IMR-90 (cell line): ENCODE measurements at regions not wholly inside any gene's neighbourhood (a gene's known extent, or its start where the extent isn't known, plus 50 kb on each side); places are given as distances from the start of the nearest gene placed in this dataset.
"Not testable (repeated sequence)": the region's sequence is repeated elsewhere in the genome, so short reads cannot be mapped to it uniquely, and the experiment has no call there.

Experiments used
- ATAC-seq: fragments of 200-7000 bp; cut with Tn5 transposase; 2 replicates; pipeline ENCODE4 v1.9.1; 2020; ENCODE audit warnings: low read depth, mild to moderate bottlenecking, moderate library complexity
- BruUV-seq: library from RNA; stranded (reverse); fragments of 400-500 nt; replicated peaks from 2 replicates; lab custom pipeline; 2021; lab: Mats Ljungman, UMichigan
- CTCF ChIA-PET: fragments of 300-600 bp; formaldehyde crosslinking; extraction: SDS; loops from one replicate; lab custom pipeline; 2021; ENCODE audit warnings: antibody characterized with exemption; lab: Yijun Ruan, JAX
- POLR2A ChIA-PET: fragments of 300-600 bp; sonication (Branson Sonifier 250); formaldehyde crosslinking; loops from one replicate; lab custom pipeline; 2022; ENCODE audit warnings: antibody characterized with exemption; ENCODE audit not compliant: unreplicated experiment; lab: Charles Lee
- DNase-seq: peaks from one replicate; pipeline ENCODE4 v3.0.0; 2013
- H2AFZ ChIP-seq: replicated peaks from 2 replicates; pipeline ENCODE3; 2013; ENCODE audit warnings: low read length, mild to moderate bottlenecking; ENCODE audit not compliant: poor library complexity
- H2AK5ac ChIP-seq: 2 replicates; pipeline ENCODE4 v1.6.1; 2013; ENCODE audit warnings: low read depth, low read length, inconsistent platforms
- H2AK9ac ChIP-seq: replicated peaks from 2 replicates; pipeline ENCODE3; 2013; ENCODE audit warnings: mild to moderate bottlenecking, low read depth, low read length, moderate library complexity; ENCODE audit not compliant: poor library complexity
- H2BK120ac ChIP-seq: 2 replicates; pipeline ENCODE4 v1.6.1; 2013; ENCODE audit warnings: low read depth, low read length, inconsistent platforms
- H2BK15ac ChIP-seq: 3 replicates; pipeline ENCODE4 v1.6.1; 2013; ENCODE audit warnings: low read depth, low read length, inconsistent platforms
- H2BK20ac ChIP-seq: 2 replicates; pipeline ENCODE4 v1.6.1; 2013; ENCODE audit warnings: low read depth, mild to moderate bottlenecking, inconsistent platforms, low read length, moderate library complexity
- H2BK5ac ChIP-seq: 2 replicates; pipeline ENCODE4 v1.6.1; 2013; ENCODE audit warnings: mild to moderate bottlenecking, low read depth, low read length, inconsistent platforms; ENCODE audit not compliant: poor library complexity, severe bottlenecking
- H3K14ac ChIP-seq: replicated peaks from 2 replicates; pipeline ENCODE4 v1.6.1; 2013; ENCODE audit warnings: low read depth, low read length, inconsistent platforms
- H3K18ac ChIP-seq: 2 replicates; pipeline ENCODE4 v1.6.1; 2013; ENCODE audit warnings: low read depth, low read length, control low read depth
- H3K23ac ChIP-seq: 2 replicates; pipeline ENCODE4 v1.6.1; 2013; ENCODE audit warnings: low read depth, low read length, inconsistent platforms
- H3K27ac ChIP-seq: 2 replicates; pipeline ENCODE4 v1.5.1; 2013; ENCODE audit warnings: mild to moderate bottlenecking, control low read depth, low read length; ENCODE audit not compliant: insufficient read depth
- H3K27me3 ChIP-seq: 2 replicates; pipeline ENCODE4 v1.6.1; 2013; ENCODE audit warnings: low read length; ENCODE audit not compliant: control insufficient read depth, insufficient read depth
- H3K36me3 ChIP-seq: 2 replicates; pipeline ENCODE4 v1.6.1; 2013; ENCODE audit warnings: low read length, mixed read lengths; ENCODE audit not compliant: control insufficient read depth, insufficient read depth
- H3K4ac ChIP-seq: 2 replicates; pipeline ENCODE4 v1.6.1; 2013; ENCODE audit warnings: low read depth, low read length, inconsistent platforms
- H3K4me1 ChIP-seq: 2 replicates; pipeline ENCODE4 v1.6.1; 2013; ENCODE audit warnings: low read length, mixed read lengths; ENCODE audit not compliant: control insufficient read depth, insufficient read depth
- H3K4me2 ChIP-seq: 2 replicates; pipeline ENCODE4 v1.6.1; 2013; ENCODE audit warnings: low read depth, mild to moderate bottlenecking, control low read depth, low read length, moderate library complexity
- H3K4me3 ChIP-seq: 2 replicates; pipeline ENCODE4 v1.5.1; 2013; ENCODE audit warnings: low read depth, mild to moderate bottlenecking, control low read depth, low read length, moderate library complexity; ENCODE audit not compliant: insufficient read depth
- H3K56ac ChIP-seq: 2 replicates; pipeline ENCODE4 v1.6.1; 2013; ENCODE audit warnings: low read length, inconsistent platforms; ENCODE audit not compliant: insufficient read depth; ENCODE audit errors: extremely low read depth
- H3K79me1 ChIP-seq, 2 experiments: 2 replicates each; pipeline ENCODE4 v1.6.1; 2013; ENCODE audit warnings: low read length in 2 of 2, inconsistent platforms in 1 of 2, low read depth in 1 of 2
- H3K9ac ChIP-seq: 2 replicates; pipeline ENCODE4 v1.6.1; 2013; ENCODE audit warnings: low read depth, low read length, control low read depth
- H3K9me1 ChIP-seq: 2 replicates; pipeline ENCODE4 v1.6.1; 2013; ENCODE audit warnings: low read length, inconsistent platforms; ENCODE audit not compliant: insufficient read depth
- H3K9me3 ChIP-seq: 2 replicates; pipeline ENCODE4 v1.6.1; 2013; ENCODE audit warnings: low read length; ENCODE audit not compliant: control insufficient read depth, insufficient read depth
- H4K20me1 ChIP-seq: 2 replicates; pipeline ENCODE4 v1.6.1; 2013; ENCODE audit warnings: low read length, inconsistent platforms; ENCODE audit not compliant: insufficient read depth
- H4K5ac ChIP-seq: 2 replicates; pipeline ENCODE4 v1.6.1; 2013; ENCODE audit warnings: mild to moderate bottlenecking, low read depth, low read length, control low read depth
- H4K8ac ChIP-seq, 2 experiments: 2 replicates each; pipeline ENCODE4 v1.6.1; 2013; ENCODE audit warnings: low read depth in 2 of 2, low read length in 2 of 2, control low read depth in 1 of 2, inconsistent platforms in 1 of 2
- H4K91ac ChIP-seq: 2 replicates; pipeline ENCODE4 v1.6.1; 2013; ENCODE audit warnings: low read depth, low read length, inconsistent platforms; ENCODE audit not compliant: insufficient read depth
- FOS ChIP-seq: fragments of 150-350 bp; IDR thresholded peaks from 2 replicates; pipeline ENCODE4 v1.6.1; 2016; ENCODE audit warnings: low read depth, low read length
- MAFK ChIP-seq: IDR thresholded peaks from 2 replicates; pipeline ENCODE4 v1.6.1; 2012; ENCODE audit warnings: low read depth, low read length, improper control_type of control experiment
- MAZ ChIP-seq: IDR thresholded peaks from 2 replicates; pipeline ENCODE4 v1.6.1; 2012; ENCODE audit warnings: low read depth, mild to moderate bottlenecking, low read length, improper control_type of control experiment, moderate library complexity, borderline replicate concordance
- NFE2L2 ChIP-seq: fragments of 150-350 bp; IDR thresholded peaks from 2 replicates; pipeline ENCODE4 v1.6.1; 2016; ENCODE audit warnings: low read depth, mild to moderate bottlenecking, low read length
- RAD21 ChIP-seq: IDR thresholded peaks from 2 replicates; pipeline ENCODE4 v1.6.1; 2012; ENCODE audit warnings: low read length, improper control_type of control experiment
- RCOR1 ChIP-seq: IDR thresholded peaks from 2 replicates; pipeline ENCODE4 v1.6.1; 2012; ENCODE audit warnings: mild to moderate bottlenecking, low read length, improper control_type of control experiment; ENCODE audit not compliant: insufficient replicate concordance
- RFX5 ChIP-seq: IDR thresholded peaks from 2 replicates; pipeline ENCODE4 v1.8.0; 2012; ENCODE audit warnings: low read depth, mild to moderate bottlenecking, low read length, moderate library complexity
- WGBS, 2 experiments: methylation state at CpG; one replicate each; pipeline versions ENCODE4 v1.1.5 to v1.1.7; 2013; ENCODE audit warnings: missing lambda C conversion rate in 2 of 2; ENCODE audit not compliant: insufficient read length in 1 of 2; ENCODE audit errors: extremely low coverage in 2 of 2; 5-methylcytosine and 5-hydroxymethylcytosine counted together
- dilution Hi-C: fragments of 300-500 bp; cut with HindIII; formaldehyde crosslinking; loops from one replicate; pipeline ENCODE4 v1.14.3; 2018; ENCODE audit warnings: low sequenced_read_pairs; ENCODE audit not compliant: unreplicated experiment
- in situ Hi-C: fragments of 300-500 bp; cut with MboI; formaldehyde crosslinking; loops from 3 replicates; pipeline ENCODE4 v1.14.3; 2019; ENCODE audit warnings: low sequenced_read_pairs, inconsistent platforms, mixed read lengths
- intact Hi-C: fragments of 100-400 bp; cut with micrococcal nuclease; formaldehyde crosslinking; loops from 2 replicates; pipeline ENCODE4 v1.10.0; 2022
- TF ChIP-seq, protein P1 (sequence below): conservative IDR thresholded peaks from 2 replicates; pipeline ENCODE4 v1.5.1; 2012; ENCODE audit warnings: mild to moderate bottlenecking, low read depth, low read length, improper control_type of control experiment

- no peak overlapping the region for H3K4ac ChIP-seq
Observed at GRCh38 chr15:57896114-57896513, 169.4 kb downstream of the ALDH1A2 start.

DNA sequence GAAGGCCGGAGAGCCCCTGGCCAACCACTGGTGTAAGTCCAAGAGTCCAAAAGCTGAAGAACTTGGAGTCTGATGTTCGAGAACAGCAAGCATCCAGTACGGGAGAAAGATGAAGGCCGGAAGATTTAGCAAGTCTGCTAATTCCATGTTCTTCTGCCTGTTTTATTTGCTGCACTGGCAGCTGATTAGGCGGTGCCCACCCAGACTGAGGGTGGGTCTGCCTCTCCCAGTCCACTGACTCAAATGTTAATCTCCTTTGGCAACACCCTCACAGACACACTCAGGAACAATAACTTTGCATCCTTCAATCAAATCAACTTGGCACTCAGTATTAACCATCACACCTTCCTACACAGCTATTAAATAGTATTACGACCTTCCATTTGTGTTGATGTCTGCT is 168.6 kb downstream of the ALDH1A2 start:
- BruUV-seq, H4K91ac ChIP-seq, CTCF ChIA-PET, H2AK5ac ChIP-seq, H3K14ac ChIP-seq, H3K56ac ChIP-seq, H3K79me1 ChIP-seq, H2AK9ac ChIP-seq, H2AFZ ChIP-seq, H3K9me3 ChIP-seq, H3K4ac ChIP-seq, H2BK5ac ChIP-seq, H3K4me2 ChIP-seq, dilution Hi-C loops, DNase-seq, intact Hi-C loops, H3K23ac ChIP-seq, H2BK120ac ChIP-seq, H4K5ac ChIP-seq, in situ Hi-C loops, H3K4me3 ChIP-seq, H3K27ac ChIP-seq, H3K9ac ChIP-seq, H3K18ac ChIP-seq, ATAC-seq, POLR2A ChIA-PET, H4K20me1 ChIP-seq, H3K9me1 ChIP-seq, H2BK15ac ChIP-seq, H3K27me3 ChIP-seq, H3K4me1 ChIP-seq, H2BK20ac ChIP-seq, H3K36me3 ChIP-seq, H4K8ac ChIP-seq: not testable (repeated sequence)
- WGBS, 2 experiments: 67% methylated on average over 4 of the region's 6 CpGs; no CpG with 5 or more reads in 1 of the 2 experiments

More at GRCh38 chr15:57896114-57896513, 169.4 kb downstream of the ALDH1A2 start:
- H2AK9ac ChIP-seq: no peak overlapping the region
- intact Hi-C loops: no loop called here
- ATAC-seq (no peak), DNase-seq (no peak)
- dilution Hi-C loops: no loop called here
- WGBS, 2 experiments: no CpG with 5 or more reads among the region's 5 CpGs
- H2AFZ ChIP-seq: no peak overlapping the region
- no peak overlapping the region for H2BK120ac ChIP-seq
- no peak overlapping the region for H2BK15ac ChIP-seq
- H3K4me2 ChIP-seq: no peak overlapping the region
- no peak overlapping the region for H2AK5ac ChIP-seq
- no peaks in the 10 kb centered on the region for H3K4me1 ChIP-seq
- ChIA-PET POLR2A (no interaction called here), CTCF (no interaction called here)
- no peaks in the 10 kb centered on the region for H3K9me1 ChIP-seq
- TF ChIP-seq, protein P1, sequence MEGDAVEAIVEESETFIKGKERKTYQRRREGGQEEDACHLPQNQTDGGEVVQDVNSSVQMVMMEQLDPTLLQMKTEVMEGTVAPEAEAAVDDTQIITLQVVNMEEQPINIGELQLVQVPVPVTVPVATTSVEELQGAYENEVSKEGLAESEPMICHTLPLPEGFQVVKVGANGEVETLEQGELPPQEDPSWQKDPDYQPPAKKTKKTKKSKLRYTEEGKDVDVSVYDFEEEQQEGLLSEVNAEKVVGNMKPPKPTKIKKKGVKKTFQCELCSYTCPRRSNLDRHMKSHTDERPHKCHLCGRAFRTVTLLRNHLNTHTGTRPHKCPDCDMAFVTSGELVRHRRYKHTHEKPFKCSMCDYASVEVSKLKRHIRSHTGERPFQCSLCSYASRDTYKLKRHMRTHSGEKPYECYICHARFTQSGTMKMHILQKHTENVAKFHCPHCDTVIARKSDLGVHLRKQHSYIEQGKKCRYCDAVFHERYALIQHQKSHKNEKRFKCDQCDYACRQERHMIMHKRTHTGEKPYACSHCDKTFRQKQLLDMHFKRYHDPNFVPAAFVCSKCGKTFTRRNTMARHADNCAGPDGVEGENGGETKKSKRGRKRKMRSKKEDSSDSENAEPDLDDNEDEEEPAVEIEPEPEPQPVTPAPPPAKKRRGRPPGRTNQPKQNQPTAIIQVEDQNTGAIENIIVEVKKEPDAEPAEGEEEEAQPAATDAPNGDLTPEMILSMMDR: no peak
- TF ChIP-seq MAZ (no peak), RCOR1 (no peak), NFE2L2 (no peak), MAFK (no peak), RAD21 (no peak), FOS (no peak), RFX5 (no peak)
- no peak overlapping the region for H3K4me3 ChIP-seq
- BruUV-seq: no TSS peak
- H3K36me3 ChIP-seq: no peaks in the 10 kb centered on the region
- no peaks in the 10 kb centered on the region for H3K27me3 ChIP-seq
- no peak overlapping the region for H3K18ac ChIP-seq
- no peak overlapping the region for H4K91ac ChIP-seq
- no peak overlapping the region for H3K23ac ChIP-seq
- H3K14ac ChIP-seq: no peak overlapping the region
- H3K56ac ChIP-seq: no peak overlapping the region
- H2BK5ac ChIP-seq: no peak overlapping the region
- no peaks in the 10 kb centered on the region for H3K79me1 ChIP-seq
- no peak overlapping the region for H3K9ac ChIP-seq
- in situ Hi-C loops: no loop called here
- no peak overlapping the region for H4K8ac ChIP-seq
- no peaks in the 10 kb centered on the region for H3K9me3 ChIP-seq
- H4K5ac ChIP-seq: no peak overlapping the region
- no peak overlapping the region for H3K27ac ChIP-seq
- no peak overlapping the region for H2BK20ac ChIP-seq
- H4K20me1 ChIP-seq: no peaks in the 10 kb centered on the region
